ENCODE measurements at regions not wholly inside any gene's neighbourhood (a gene's known extent, or its start where the extent isn't known, plus 50 kb on each side); places are given as distances from the start of the nearest gene placed in this dataset.

- TF ChIP-seq CTCF (IDR thresholded peaks at IDR 0.05), result no peak
- TF ChIP-seq POLR2A (IDR thresholded peaks at IDR 0.05), result no peak
- H3K27ac ChIP-seq, result no peak overlapping the region
- peaks cover 0 to 3% of the 10 kb centered on the region in 2 donors for H3K4me1 ChIP-seq
- H3K9me3 ChIP-seq, result no peaks in the 10 kb centered on the region
- 76 to 81% methylated on average over 2 of the region's 2 CpGs for WGBS, 2 donors
- DNase-seq, result no peak
- no peak overlapping the region for H3K4me3 ChIP-seq (replicated peaks in 1 of 3)
- intact Hi-C loops (cut with DNase I), result no loop called here
- H3K27me3 ChIP-seq, result no peaks in the 10 kb centered on the region
- H3K36me3 ChIP-seq, result no peaks in the 10 kb centered on the region
Measured at GRCh38 chr1:232456714-232457113, 173.2 kb downstream of the SIPA1L2 start.

- H3K4me3 ChIP-seq (replicated peaks in 1 of 3), result no peak overlapping the region
- H3K9me3 ChIP-seq, result no peaks in the 10 kb centered on the region
- 76 to 83% methylated on average over 7 of the region's 7 CpGs for WGBS, 2 donors
- intact Hi-C loops (cut with DNase I), result no loop called here
- no peaks in the 10 kb centered on the region for H3K4me1 ChIP-seq
- H3K27me3 ChIP-seq, result no peaks in the 10 kb centered on the region
- no peaks in the 10 kb centered on the region for H3K36me3 ChIP-seq
- no peak for TF ChIP-seq POLR2A (IDR thresholded peaks at IDR 0.05)
- TF ChIP-seq CTCF (IDR thresholded peaks at IDR 0.05), result no peak
- DNase-seq, result no peak
- H3K27ac ChIP-seq, result no peak overlapping the region
Measured at GRCh38 chr1:232454227-232454886, 175.6 kb downstream of the SIPA1L2 start.

GRCh38 chr1:232452736-232453440 lies 177.0 kb downstream of the SIPA1L2 start:
- no peak for DNase-seq
- H3K27ac ChIP-seq, result no peak overlapping the region
- H3K27me3 ChIP-seq, result no peaks in the 10 kb centered on the region
- no peaks in the 10 kb centered on the region for H3K36me3 ChIP-seq
- no peak overlapping the region for H3K4me3 ChIP-seq (replicated peaks in 1 of 3)
- WGBS, 2 donors, result 91 to 93% methylated on average over 1 of the region's 1 CpG
- TF ChIP-seq POLR2A (IDR thresholded peaks at IDR 0.05), result no peak
- intact Hi-C loops (cut with DNase I), result no loop called here
- H3K4me1 ChIP-seq, result no peaks in the 10 kb centered on the region
- no peaks in the 10 kb centered on the region for H3K9me3 ChIP-seq

GRCh38 chr1:232452117-232452516 lies 177.8 kb downstream of the SIPA1L2 start:
- 77 to 78% methylated on average over 3 of the region's 3 CpGs for WGBS, 2 donors
- H3K9me3 ChIP-seq, result no peaks in the 10 kb centered on the region
- H3K4me1 ChIP-seq, result no peaks in the 10 kb centered on the region
- no peak overlapping the region for H3K4me3 ChIP-seq (replicated peaks in 1 of 3)
- TF ChIP-seq POLR2A (IDR thresholded peaks at IDR 0.05) (no peak), CTCF (IDR thresholded peaks at IDR 0.05) (no peak)
- no peak overlapping the region for H3K27ac ChIP-seq
- intact Hi-C loops (cut with DNase I), result no loop called here
- H3K27me3 ChIP-seq, result no peaks in the 10 kb centered on the region
- H3K36me3 ChIP-seq, result no peaks in the 10 kb centered on the region
- DNase-seq, result no peak

GRCh38 chr1:232451506-232451905 lies 178.4 kb downstream of the SIPA1L2 start:
- intact Hi-C loops (cut with DNase I), result no loop called here
- H3K27me3 ChIP-seq, result no peaks in the 10 kb centered on the region
- H3K4me3 ChIP-seq (replicated peaks in 1 of 3), result no peak overlapping the region
- no peak for DNase-seq
- no peaks in the 10 kb centered on the region for H3K9me3 ChIP-seq
- 69 to 83% methylated on average over 2 of the region's 2 CpGs for WGBS, 2 donors
- no peak for TF ChIP-seq POLR2A (IDR thresholded peaks at IDR 0.05)
- no peak for TF ChIP-seq CTCF (IDR thresholded peaks at IDR 0.05)
- H3K4me1 ChIP-seq, result no peaks in the 10 kb centered on the region
- no peaks in the 10 kb centered on the region for H3K36me3 ChIP-seq
- H3K27ac ChIP-seq, result no peak overlapping the region
